HCT116 (cell line): ENCODE measurements at regions not wholly inside any gene's neighbourhood (a gene's known extent, or its start where the extent isn't known, plus 50 kb on each side); places are given as distances from the start of the nearest gene placed in this dataset.

Source experiments
- ATAC-seq: fragments of 200-7000 bp; cut with Tn5 transposase; 2 replicates; pipeline ENCODE4 v1.9.1; 2020; ENCODE audit warnings: mild to moderate bottlenecking, moderate library complexity
- BruUV-seq: library from RNA; stranded (reverse); fragments of 400-500 nt; replicated peaks from 2 replicates; lab custom pipeline; 2021; lab: Mats Ljungman, UMichigan
- CTCF ChIA-PET: fragments of 300-600 bp; sonication (Branson Sonifier 250); formaldehyde crosslinking; loops from one replicate; lab custom pipeline; 2021; ENCODE audit warnings: antibody characterized with exemption; lab: Charles Lee
- POLR2A ChIA-PET: fragments of 300-600, 350-600 bp; sonication (Branson Sonifier 250); formaldehyde crosslinking; loops from one replicate; lab custom pipeline; 2021; ENCODE audit warnings: antibody characterized with exemption; lab: Charles Lee
- RAD21 ChIA-PET, 2 experiments: fragments of 300-600 bp; sonication (Branson Sonifier 250); formaldehyde crosslinking; loops; one replicate each; lab custom pipeline; 2023; ENCODE audit warnings: low total read pairs in 2 of 2; ENCODE audit not compliant: uncharacterized antibody in 2 of 2, unreplicated experiment in 2 of 2, low non-redundant PET in 1 of 2; lab: Charles Lee
- DNase-seq: peaks from one replicate; pipeline ENCODE4 v3.0.0-alpha.2; 2010; ENCODE audit warnings: low read depth, low spot score
- H2AFZ ChIP-seq: fragments of 200-600 bp; shearing (Covaris generic), sonication (generic); 2 replicates; pipeline ENCODE4 v1.6.1; 2017; ENCODE audit warnings: low read depth, mixed run types, mixed read lengths, antibody characterized with exemption, low read length; ENCODE audit not compliant: poor library complexity, severe bottlenecking
- H3K27ac ChIP-seq: 2 replicates; pipeline ENCODE4 v1.5.1; 2012; ENCODE audit warnings: low read depth, low read length
- H3K27me3 ChIP-seq: fragments of 200-600 bp; sonication (generic); 2 replicates; pipeline ENCODE4 v1.6.1; 2016; ENCODE audit warnings: mixed run types, low read length, mixed read lengths; ENCODE audit not compliant: insufficient read depth
- H3K36me3 ChIP-seq, 2 experiments: fragments of 200-500 bp in 1 of 2; fragments of 200-600 bp in 1 of 2; sonication (Bioruptor generic) in 1 of 2; sonication (generic) in 1 of 2; 2 replicates each; pipeline versions ENCODE4 v1.5.1 to v1.6.1; 2014 to 2016; ENCODE audit warnings: low read length in 2 of 2, inconsistent platforms in 1 of 2, mixed read lengths in 1 of 2, mixed run types in 1 of 2; ENCODE audit not compliant: insufficient read depth in 2 of 2, control insufficient read depth in 1 of 2
- H3K4me1 ChIP-seq, 2 experiments: fragments of 200-600 bp in 1 of 2; sonication (generic) in 1 of 2; 2 replicates each; pipeline versions ENCODE4 v1.5.1 to v1.6.1; 2012 to 2017; ENCODE audit warnings: low read length in 2 of 2, inconsistent platforms in 1 of 2, mild to moderate bottlenecking in 1 of 2, mixed read lengths in 1 of 2, mixed run types in 1 of 2, moderate library complexity in 1 of 2; ENCODE audit not compliant: insufficient read depth in 2 of 2, control insufficient read depth in 1 of 2
- H3K4me2 ChIP-seq: fragments of 200-600 bp; sonication (generic); 2 replicates; pipeline ENCODE4 v1.6.1; 2017; ENCODE audit warnings: mixed run types, low read length, mixed read lengths
- H3K4me3 ChIP-seq, 2 experiments: fragments of 200-600 bp in 1 of 2; sonication (generic) in 1 of 2; replicated peaks in 1 of 2; 2 replicates each; pipeline ENCODE4 v1.5.1; 2011 to 2016; ENCODE audit warnings: low read length in 2 of 2, control low read depth in 1 of 2, low read depth in 1 of 2, mild to moderate bottlenecking in 1 of 2, mixed read lengths in 1 of 2, mixed run types in 1 of 2
- H3K79me2 ChIP-seq: fragments of 200-600 bp; sonication (generic); 2 replicates; pipeline ENCODE4 v1.6.1; 2017; ENCODE audit warnings: mild to moderate bottlenecking, mixed run types, low read length, moderate library complexity, mixed read lengths; ENCODE audit not compliant: insufficient read depth
- H3K9ac ChIP-seq: fragments of 200-600 bp; sonication (generic); 2 replicates; pipeline ENCODE4 v1.6.1; 2016; ENCODE audit warnings: low read length, mixed read lengths
- H3K9me2 ChIP-seq: fragments of 200-600 bp; sonication (generic), shearing (Covaris generic); 2 replicates; pipeline ENCODE4 v1.6.1; 2017; ENCODE audit warnings: mixed run types, mild to moderate bottlenecking, moderate library complexity; ENCODE audit not compliant: insufficient read depth
- H3K9me3 ChIP-seq, 2 experiments: fragments of 200-500 bp in 1 of 2; fragments of 200-600 bp in 1 of 2; sonication (Bioruptor generic) in 1 of 2; sonication (generic) in 1 of 2; 2 replicates each; pipeline ENCODE4 v1.6.1; 2014 to 2017; ENCODE audit warnings: low read length in 2 of 2, mixed read lengths in 2 of 2, inconsistent platforms in 1 of 2, low read depth in 1 of 2, mild to moderate bottlenecking in 1 of 2, mixed run types in 1 of 2, moderate library complexity in 1 of 2; ENCODE audit not compliant: control insufficient read depth in 1 of 2, insufficient read depth in 1 of 2
- H4K20me1 ChIP-seq: fragments of 200-600 bp; sonication (generic), shearing (Covaris generic); 2 replicates; pipeline ENCODE4 v1.6.1; 2017; ENCODE audit warnings: mixed run types, mild to moderate bottlenecking, moderate library complexity; ENCODE audit not compliant: insufficient read depth
- EGR1 ChIP-seq: IDR thresholded peaks from 2 replicates; pipeline ENCODE4 v1.6.1; 2012; ENCODE audit warnings: low read depth
- ELF1 ChIP-seq: IDR thresholded peaks from 2 replicates; pipeline ENCODE4 v1.6.1; 2012; ENCODE audit warnings: low read depth, borderline replicate concordance
- EZH2phosphoT487 ChIP-seq: fragments of 200-600 bp; IDR thresholded peaks from 2 replicates; pipeline ENCODE4 v1.6.1; 2018; ENCODE audit warnings: antibody characterized with exemption, borderline replicate concordance
- FOSL1 ChIP-seq: IDR thresholded peaks from 2 replicates; pipeline ENCODE4 v1.6.1; 2012; ENCODE audit warnings: low read depth
- JUND ChIP-seq: IDR thresholded peaks from 2 replicates; pipeline ENCODE4 v1.6.1; 2012
- POLR2A ChIP-seq: IDR thresholded peaks from 2 replicates; pipeline ENCODE4 v1.7.0; 2011; ENCODE audit warnings: borderline replicate concordance; ENCODE audit not compliant: insufficient read depth, insufficient read length; ENCODE audit errors: extremely low read depth
- POLR2AphosphoS5 ChIP-seq: IDR thresholded peaks from 2 replicates; pipeline ENCODE4 v1.6.1; 2011; ENCODE audit warnings: mild to moderate bottlenecking, low read depth, low read length, moderate library complexity
- SIN3A ChIP-seq: IDR thresholded peaks from 2 replicates; pipeline ENCODE4 v1.6.1; 2012; ENCODE audit warnings: low read depth
- SRF ChIP-seq: IDR thresholded peaks from 2 replicates; pipeline ENCODE4 v1.6.1; 2012; ENCODE audit warnings: low read depth
- YY1 ChIP-seq: IDR thresholded peaks from 2 replicates; pipeline ENCODE4 v1.6.1; 2011; ENCODE audit warnings: low read length, low read depth, moderate library complexity, mild to moderate bottlenecking; ENCODE audit not compliant: insufficient replicate concordance; ENCODE audit errors: extremely low read depth
- ZBTB33 ChIP-seq: IDR thresholded peaks from 2 replicates; pipeline ENCODE4 v1.6.1; 2011; ENCODE audit warnings: mild to moderate bottlenecking, low read length, moderate library complexity; ENCODE audit not compliant: insufficient replicate concordance; ENCODE audit errors: extremely low read depth
- ZFX ChIP-seq: fragments of 450-650 bp; IDR thresholded peaks from 2 replicates; pipeline ENCODE4 v1.6.1; 2017
- intact Hi-C: fragments of 100-400 bp; cut with micrococcal nuclease; formaldehyde crosslinking; loops from 2 replicates; pipeline ENCODE4 v1.10.0; 2022
- TF ChIP-seq, protein P1 (sequence below): IDR thresholded peaks from 2 replicates; pipeline ENCODE4 v1.6.1; 2012

- TF ChIP-seq YY1, result no peak
- TF ChIP-seq, all 23 proteins: peak for 0
These were observed 111.8 kb downstream of the HAO1 start (continued) for GRCh38 chr20:7828437-7828836.

DNA sequence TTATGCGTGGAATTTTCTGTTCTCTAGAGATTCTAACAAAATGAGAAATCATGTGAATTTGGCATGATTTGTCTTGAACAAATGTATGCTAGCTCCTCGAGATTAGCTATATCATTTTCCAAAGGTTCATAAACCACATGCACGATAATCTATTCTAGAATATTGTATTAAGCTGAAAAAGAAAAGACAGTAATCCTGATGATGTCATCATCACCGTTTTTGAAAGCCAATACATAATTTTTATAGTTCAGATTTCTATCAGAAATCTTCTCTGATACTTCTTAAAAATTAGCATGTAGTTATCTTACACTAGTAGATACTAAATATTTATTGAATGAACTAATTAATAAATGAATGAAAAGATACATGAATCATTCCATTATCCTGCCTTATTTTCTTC, 111.2 kb downstream of the HAO1 start:
- Histone ChIP-seq H3K27me3 (no peaks in the 10 kb centered on the region), H3K4me2 (no peak overlapping the region), H3K4me1 (no peaks in the 10 kb centered on the region), H3K79me2 (no peaks in the 10 kb centered on the region), H3K36me3 (no peaks in the 10 kb centered on the region), H4K20me1 (no peaks in the 10 kb centered on the region), H3K9ac (no peak overlapping the region), H3K9me2 (no peaks in the 10 kb centered on the region), H3K27ac (no peak overlapping the region), H3K4me3 (no peak overlapping the region), H2AFZ (no peak overlapping the region), H3K9me3 (no peaks in the 10 kb centered on the region)
- ChIA-PET CTCF (no interaction called here), POLR2A (no interaction called here), RAD21 (no interaction called here)
- ATAC-seq (no peak), DNase-seq (no peak)
- no peak for TF ChIP-seq ELF1
- no peak for TF ChIP-seq JUND
- TF ChIP-seq ZFX, result no peak
- no peak for TF ChIP-seq POLR2AphosphoS5
- TF ChIP-seq SIN3A, result no peak
- TF ChIP-seq SRF, result no peak
- no peak for TF ChIP-seq EGR1
- no peak for TF ChIP-seq ZBTB33
- TF ChIP-seq, protein P1, sequence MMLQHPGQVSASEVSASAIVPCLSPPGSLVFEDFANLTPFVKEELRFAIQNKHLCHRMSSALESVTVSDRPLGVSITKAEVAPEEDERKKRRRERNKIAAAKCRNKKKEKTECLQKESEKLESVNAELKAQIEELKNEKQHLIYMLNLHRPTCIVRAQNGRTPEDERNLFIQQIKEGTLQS, result no peak
- no peak for TF ChIP-seq EZH2phosphoT487
- TF ChIP-seq POLR2A, result no peak
- TF ChIP-seq FOSL1, result no peak
- intact Hi-C loops, result no loop called here
- BruUV-seq, result no TSS peak
